GM19395 (cell line): ENCODE measurements at regions not wholly inside any gene's neighbourhood (a gene's known extent, or its start where the extent isn't known, plus 50 kb on each side); places are given as distances from the start of the nearest gene placed in this dataset.
"Not testable (repeated sequence)": the region's sequence is repeated elsewhere in the genome, so short reads cannot be mapped to it uniquely, and the experiment has no call there.

Source experiments
- ATAC-seq: cut with Tn5 transposase; IDR thresholded peaks from one replicate; pipeline ENCODE4 v1.9.1; 2021; ENCODE audit warnings: mild to moderate bottlenecking, moderate library complexity; ENCODE audit not compliant: unreplicated experiment

- ATAC-seq: no peak
These were observed 167.5 kb downstream of the SEPTIN7 start for GRCh38 chr7:35968140-35968940.

- ATAC-seq: no peak
These were observed 168.2 kb downstream of the SEPTIN7 start for GRCh38 chr7:35969066-35969465.

- ATAC-seq: no peak
These were observed 169.6 kb downstream of the SEPTIN7 start for GRCh38 chr7:35970458-35970857.

GRCh38 chr7:35971133-35971891, 170.5 kb downstream of the SEPTIN7 start:
- peak; percentile 49 for ATAC-seq

GRCh38 chr7:35975851-35976454, 175.1 kb downstream of the SEPTIN7 start:
- peak; percentile 87 for ATAC-seq

GRCh38 chr7:35978816-35979640, 174.0 kb upstream of the EEPD1 start:
- not testable (repeated sequence) for ATAC-seq

GRCh38 chr7:35982600-35982999, 170.5 kb upstream of the EEPD1 start:
- ATAC-seq: no peak

- no peak for ATAC-seq
These were observed 169.4 kb upstream of the EEPD1 start for GRCh38 chr7:35983626-35984025.

- peak; percentile 86 for ATAC-seq
These were observed 167.8 kb upstream of the EEPD1 start for GRCh38 chr7:35985126-35985754.

- no peak for ATAC-seq
These were observed 166.0 kb upstream of the EEPD1 start for GRCh38 chr7:35987016-35987415.

- no peak for ATAC-seq
These were observed 164.9 kb upstream of the EEPD1 start for GRCh38 chr7:35988105-35988504.

- no peak for ATAC-seq
These were observed 164.2 kb upstream of the EEPD1 start for GRCh38 chr7:35988818-35989217.

GRCh38 chr7:35991511-35992232, 161.4 kb upstream of the EEPD1 start:
- no peak for ATAC-seq

- ATAC-seq: no peak
These were observed 160.6 kb upstream of the EEPD1 start for GRCh38 chr7:35992436-35992835.

- no peak for ATAC-seq
These were observed 159.9 kb upstream of the EEPD1 start for GRCh38 chr7:35993113-35993512.

- ATAC-seq: no peak
These were observed 159.1 kb upstream of the EEPD1 start for GRCh38 chr7:35993676-35994606.

GRCh38 chr7:35995334-35995733, 157.7 kb upstream of the EEPD1 start:
- ATAC-seq: no peak

GRCh38 chr7:35998481-35998880, 154.6 kb upstream of the EEPD1 start:
- no peak for ATAC-seq

- ATAC-seq: no peak
These were observed 151.5 kb upstream of the EEPD1 start for GRCh38 chr7:36001546-36001945.
